NCI-H2196 (cell line): ENCODE measurements at regions not wholly inside any gene's neighbourhood (a gene's known extent, or its start where the extent isn't known, plus 50 kb on each side); places are given as distances from the start of the nearest gene placed in this dataset.

Experiments
- DNase-seq: peaks from one replicate; lab custom pipeline; 2025; ENCODE audit not compliant: unreplicated experiment; lab: John Stamatoyannopoulos, UW

DNA sequence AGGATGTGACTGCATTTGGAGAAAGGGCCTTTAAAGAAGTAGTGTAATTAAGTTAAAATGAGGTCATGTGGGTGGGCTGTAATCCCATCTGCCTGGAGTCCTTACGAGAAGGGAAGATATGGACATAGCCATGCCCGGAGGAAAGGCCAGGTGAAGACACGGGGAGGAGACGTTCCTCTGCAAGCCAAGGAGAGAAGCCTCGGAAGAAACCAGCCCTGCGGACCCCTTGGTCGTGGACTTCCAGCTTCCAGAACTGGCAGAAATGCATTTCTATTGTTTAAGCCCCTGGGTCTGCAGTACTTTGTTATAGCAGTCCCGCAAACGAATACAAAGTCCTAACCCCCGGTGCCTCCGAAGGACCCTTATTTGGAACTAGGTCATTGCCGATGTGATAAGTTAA is 87.6 kb upstream of the TAF1B start:
- no peak for DNase-seq

- no peak for DNase-seq
These were observed 86.5 kb upstream of the TAF1B start for GRCh38 chr2:9756692-9757250.

DNA sequence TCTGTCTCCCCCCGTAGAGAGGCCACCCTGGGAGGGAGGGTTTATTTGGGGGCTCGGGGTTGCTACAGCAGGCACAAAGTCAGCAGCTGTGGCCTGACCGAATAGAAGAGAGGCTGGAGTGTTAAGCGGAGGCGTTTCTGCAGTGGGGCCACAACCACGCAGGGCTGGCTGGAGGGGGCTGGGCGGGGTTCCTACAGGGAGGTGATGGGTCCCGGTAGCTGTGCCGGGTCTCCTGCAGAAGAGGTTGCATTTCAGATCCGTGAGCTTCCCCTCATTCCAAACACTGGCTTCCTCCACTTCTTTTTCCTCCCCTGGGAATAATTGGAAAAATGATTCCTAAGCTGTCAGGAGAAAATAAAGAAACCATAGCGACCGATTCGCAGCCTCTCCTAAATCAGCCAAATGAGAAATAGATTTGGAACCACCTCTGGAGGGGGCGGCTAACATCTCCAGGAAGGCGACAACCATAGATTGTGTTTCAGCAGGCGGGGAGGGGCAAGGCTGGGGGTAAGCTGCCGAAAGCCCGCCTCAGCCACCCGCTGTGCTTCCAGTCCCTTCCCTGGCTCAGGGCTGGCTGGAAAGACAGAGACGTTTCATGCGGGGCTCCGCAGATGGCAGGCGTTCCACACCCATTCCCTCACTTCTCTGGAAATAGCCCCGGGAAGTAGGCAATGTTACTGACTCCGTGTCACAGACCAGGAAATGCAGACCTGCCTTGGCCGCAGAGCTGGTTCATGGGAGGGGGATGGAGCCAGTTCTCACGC is 85.6 kb upstream of the TAF1B start:
- no peak for DNase-seq

GRCh38 chr2:9758741-9759140 is 84.5 kb upstream of the TAF1B start:
- no peak for DNase-seq

GRCh38 chr2:9760069-9760901 is 83.0 kb upstream of the TAF1B start:
- no peak for DNase-seq

GRCh38 chr2:9760902-9761228 is 82.4 kb upstream of the TAF1B start:
- no peak for DNase-seq

- no peak for DNase-seq
These were observed 81.7 kb upstream of the TAF1B start for GRCh38 chr2:9761577-9761976.

DNA sequence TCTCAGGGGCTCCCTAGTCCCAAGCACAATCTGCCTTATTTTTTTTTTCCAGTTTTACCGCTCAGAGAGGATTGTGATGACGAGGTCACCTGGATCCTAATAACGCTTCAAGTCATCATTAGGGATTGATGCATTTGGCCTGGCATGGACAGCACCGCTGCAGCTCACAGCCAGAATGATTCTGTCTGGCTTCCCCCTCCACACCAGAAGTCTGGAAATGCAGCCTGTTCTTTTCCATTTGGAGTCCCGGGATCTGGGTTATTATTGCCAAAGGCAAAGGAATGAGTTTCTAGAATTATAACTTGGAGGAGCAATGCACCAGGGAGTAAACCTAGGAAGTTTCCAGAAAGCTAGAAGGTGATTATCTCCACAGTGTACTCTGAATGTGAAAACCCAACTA is 81.1 kb upstream of the TAF1B start:
- no peak for DNase-seq

GRCh38 chr2:9762941-9763340 is 80.3 kb upstream of the TAF1B start:
- DNase-seq = no peak

DNA sequence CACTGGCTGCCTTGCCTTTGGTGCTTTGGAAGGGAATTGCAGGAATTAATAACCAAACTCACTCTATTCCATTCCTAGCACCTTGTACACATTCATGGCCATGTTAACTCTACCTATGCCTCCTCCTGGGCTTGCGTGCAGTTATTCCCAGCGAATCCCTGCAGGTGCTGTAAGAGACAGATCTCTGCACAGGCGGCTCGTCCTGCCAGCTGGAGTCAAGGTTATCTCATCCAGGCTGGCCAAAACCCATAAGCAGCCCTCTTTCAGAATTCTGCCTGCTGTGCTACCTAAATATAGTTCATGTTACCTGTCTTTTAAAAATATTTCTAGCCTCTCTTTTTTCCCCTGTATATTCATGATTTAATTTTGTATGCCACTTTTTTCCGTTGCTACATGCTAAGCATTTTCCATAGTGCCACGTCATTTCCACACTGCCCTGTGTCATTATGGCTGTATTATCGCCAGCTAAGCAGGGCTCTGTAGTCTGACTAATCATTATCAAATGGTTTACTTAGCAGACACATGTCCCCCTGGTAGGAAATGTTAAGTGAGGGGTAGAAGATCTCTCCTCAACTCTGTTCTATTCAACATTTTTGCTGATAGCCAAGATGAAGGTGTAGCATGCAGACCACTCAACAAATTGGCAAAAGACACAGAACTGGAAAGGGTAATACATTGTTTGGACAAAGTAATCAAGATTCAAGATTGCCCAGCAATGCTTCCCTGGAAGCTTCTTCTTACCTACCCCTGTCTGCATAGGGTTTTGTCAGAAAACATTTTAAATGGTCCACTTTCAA is 79.7 kb upstream of the TAF1B start:
- DNase-seq = no peak

GRCh38 chr2:9764153-9764778 is 79.0 kb upstream of the TAF1B start:
- peak; percentile 28 for DNase-seq

GRCh38 chr2:9765611-9766531 is 77.4 kb upstream of the TAF1B start:
- no peak for DNase-seq

DNA sequence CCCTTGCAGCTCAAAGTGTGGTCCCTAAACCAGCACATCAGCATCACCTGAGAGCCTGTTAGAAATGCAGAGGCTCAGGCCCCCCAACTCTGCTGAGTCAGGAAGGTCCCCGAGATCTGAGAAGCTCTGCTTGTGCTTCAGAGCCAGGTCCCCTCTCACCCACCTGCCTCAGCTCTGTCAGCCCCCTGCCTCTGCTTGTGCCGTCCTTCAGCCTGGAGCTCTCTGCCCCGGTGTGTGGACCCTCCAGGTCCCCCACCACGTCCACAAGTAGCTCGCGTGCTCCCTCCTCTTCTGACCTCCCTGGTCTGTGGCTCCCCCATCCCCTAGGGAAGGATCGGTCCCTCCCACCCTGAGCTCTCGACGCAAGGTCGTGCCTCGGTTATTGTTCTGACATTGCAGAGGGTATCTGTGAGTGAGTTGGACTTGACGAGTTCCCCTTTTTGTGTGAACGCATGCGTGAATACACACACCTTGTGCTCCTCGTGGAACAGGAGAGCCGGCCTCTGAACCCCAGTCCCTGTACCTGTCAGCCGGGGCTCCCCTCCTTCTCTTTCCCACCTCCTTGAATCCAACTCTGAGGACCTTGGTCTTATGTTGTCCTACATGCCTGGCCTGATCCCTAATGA is 75.5 kb upstream of the TAF1B start:
- no peak for DNase-seq

DNA sequence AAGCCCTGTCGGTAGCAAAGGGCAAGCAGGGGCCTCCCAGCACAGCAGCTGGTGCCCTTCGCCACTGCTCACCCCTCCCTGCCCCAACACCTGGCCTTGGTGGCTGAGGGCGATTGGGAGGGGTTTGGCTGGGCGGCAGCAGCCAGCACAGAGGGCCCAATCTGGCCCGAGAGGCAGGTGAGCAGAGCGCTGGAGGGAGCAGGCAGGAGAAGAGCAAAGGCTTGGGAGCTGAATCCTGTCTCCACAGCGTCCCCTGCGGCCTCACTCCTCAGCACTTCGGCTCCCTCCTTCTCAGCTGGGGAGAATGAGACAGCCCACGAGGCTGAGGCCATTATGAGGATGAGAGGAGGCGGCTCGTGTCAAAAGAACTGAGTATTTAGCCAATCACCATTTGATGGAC is 74.9 kb upstream of the TAF1B start:
- DNase-seq = peak; percentile 92

DNA sequence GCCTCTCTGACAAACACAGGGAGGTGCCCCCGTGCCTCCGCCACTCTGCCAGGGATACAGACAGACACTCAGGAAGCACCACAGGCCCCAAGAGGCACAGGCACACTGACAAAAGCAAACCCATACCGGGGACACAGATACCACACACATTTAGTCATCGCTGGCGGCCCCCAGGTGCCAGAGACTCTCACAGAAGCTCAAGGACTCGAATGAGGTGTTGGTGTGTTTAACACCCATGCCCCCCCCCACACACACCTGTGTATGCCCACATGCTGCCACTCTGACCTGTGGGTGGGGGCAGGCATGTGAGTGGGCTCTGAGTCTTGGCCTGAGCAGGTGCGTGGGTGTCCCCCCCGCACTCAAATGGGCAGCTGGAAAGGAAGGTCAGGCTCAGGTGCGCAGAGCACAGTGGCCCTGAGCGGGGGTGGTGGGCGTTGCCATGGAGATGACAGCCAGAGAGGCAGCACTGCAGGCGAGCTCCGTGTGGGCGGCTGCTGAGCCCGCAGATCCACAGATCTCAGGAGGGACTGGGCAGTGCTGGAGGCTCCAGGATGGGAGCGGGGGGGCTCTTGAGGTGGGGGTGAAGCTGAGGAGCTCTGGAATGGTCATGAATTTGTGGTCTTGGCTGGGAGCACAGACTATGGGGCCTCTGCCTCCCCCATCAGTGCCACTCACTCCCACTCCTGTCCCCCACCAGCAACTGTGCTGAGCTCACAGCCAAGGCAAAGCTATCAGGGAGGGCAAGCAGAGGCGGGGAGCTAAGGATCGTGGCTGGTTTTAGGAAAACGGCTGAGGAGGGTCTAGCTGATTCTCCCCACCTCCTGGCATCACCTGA is 73.9 kb upstream of the TAF1B start:
- DNase-seq = peak; percentile 63

DNA sequence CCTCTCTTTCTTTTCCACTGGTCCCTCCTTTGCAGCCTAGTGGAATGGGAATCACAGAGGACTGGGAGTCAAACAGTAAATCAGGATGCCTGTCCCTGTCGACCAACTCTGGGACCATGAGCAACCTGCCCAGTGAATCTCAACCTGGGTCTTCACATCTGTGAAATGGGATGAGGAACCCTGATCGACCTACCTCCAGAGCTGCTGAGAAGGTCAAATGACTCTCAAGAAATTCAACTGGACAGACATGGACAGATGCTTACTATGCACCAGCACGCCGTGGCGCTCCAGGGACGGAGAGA is 73.3 kb upstream of the TAF1B start:
- DNase-seq = no peak

DNA sequence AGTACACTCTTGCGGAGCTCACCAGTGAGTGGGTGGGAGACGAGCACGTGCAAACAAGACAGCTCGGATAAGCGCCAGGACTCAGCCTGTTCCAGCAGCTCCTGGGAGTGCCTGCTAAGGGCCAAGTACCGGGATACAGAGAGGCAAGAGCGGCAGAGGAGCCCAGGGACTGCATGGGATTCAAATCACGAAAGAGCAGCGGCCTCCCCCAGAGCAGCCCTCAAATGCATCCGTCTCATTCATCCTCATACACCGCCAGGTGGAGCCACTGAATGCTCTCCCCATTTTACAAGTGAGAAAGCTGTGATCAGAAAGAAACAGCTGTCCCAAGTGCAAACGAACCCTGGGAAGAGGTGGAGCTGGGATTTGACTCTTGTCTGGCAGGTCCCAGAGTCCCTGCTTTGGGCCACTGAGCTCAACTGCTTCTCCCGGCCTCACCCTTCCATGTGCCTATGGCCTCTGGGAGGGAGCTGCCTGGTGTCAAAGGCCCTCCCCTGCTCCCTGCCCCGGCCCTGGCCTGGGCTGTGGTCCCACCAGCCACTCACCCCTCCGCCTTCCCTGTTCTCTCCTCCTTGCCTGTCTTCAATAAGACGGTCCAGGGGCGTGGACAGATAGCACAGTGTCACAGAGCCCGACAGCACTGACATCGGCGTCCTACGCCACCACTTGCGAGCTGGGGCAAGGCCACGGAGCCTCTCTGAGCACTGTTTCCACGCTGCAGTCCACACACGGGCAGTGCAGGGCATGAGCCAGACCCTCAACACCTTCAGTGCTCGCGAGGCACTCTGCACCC is 72.8 kb upstream of the TAF1B start:
- DNase-seq = peak; percentile 68

DNA sequence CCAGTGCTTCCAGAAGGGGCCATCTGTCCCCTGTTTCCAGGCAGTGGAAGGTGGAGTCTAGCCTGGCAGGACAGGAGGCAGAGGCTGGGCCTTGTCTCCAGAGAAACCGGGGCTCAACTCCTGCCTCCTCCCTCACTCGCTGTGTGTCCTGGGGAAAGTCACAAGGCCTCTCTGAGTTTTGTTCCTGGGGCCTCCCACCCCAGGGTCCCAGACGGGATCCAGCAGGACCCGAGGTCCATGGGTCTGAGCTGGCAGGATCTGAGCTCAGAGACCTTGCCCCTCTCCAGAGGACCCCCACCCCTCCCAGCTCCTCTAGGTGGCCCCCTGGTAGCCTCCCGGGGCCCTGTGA is 72.2 kb upstream of the TAF1B start:
- DNase-seq = no peak
